Astrocyte of the cerebellum (primary cell): ENCODE measurements at regions not wholly inside any gene's neighbourhood (a gene's known extent, or its start where the extent isn't known, plus 50 kb on each side); places are given as distances from the start of the nearest gene placed in this dataset.

Experiments
- DNase-seq: peaks from one replicate; pipeline ENCODE4 v3.0.0-alpha.2; 2011; ENCODE audit warnings: low read depth
- H3K4me3 ChIP-seq: 2 replicates; pipeline ENCODE4 v1.5.1; 2011; ENCODE audit warnings: mild to moderate bottlenecking, low read depth, low read length, moderate library complexity
- CTCF ChIP-seq: IDR thresholded peaks from 2 replicates; pipeline ENCODE4 v1.5.1; 2012; ENCODE audit warnings: low read length, low read depth, moderate library complexity, mild to moderate bottlenecking; ENCODE audit errors: missing control alignments
- in situ Hi-C: cut with HindIII; loops from 2 replicates; pipeline ENCODE4 v1.10.0; 2017; ENCODE audit warnings: low sequenced_read_pairs

- peak; percentile 72 for DNase-seq
- in situ Hi-C loops = no loop called here
- no peak for TF ChIP-seq CTCF
- no peak overlapping the region for H3K4me3 ChIP-seq
These were observed 248.6 kb upstream of the SOX5 start for GRCh38 chr12:24198070-24198469.

GRCh38 chr12:24197532-24197931 is 248.1 kb upstream of the SOX5 start:
- in situ Hi-C loops = no loop called here
- no peak for TF ChIP-seq CTCF
- DNase-seq = no peak

GRCh38 chr12:24195063-24195462 is 245.6 kb upstream of the SOX5 start:
- no peak for DNase-seq
- in situ Hi-C loops = no loop called here
- no peak for TF ChIP-seq CTCF
- no peak overlapping the region for H3K4me3 ChIP-seq

More at GRCh38 chr12:24197532-24197931, 248.1 kb upstream of the SOX5 start:
- no peak overlapping the region for H3K4me3 ChIP-seq

GRCh38 chr12:24191117-24191516 is 241.6 kb upstream of the SOX5 start:
- H3K4me3 ChIP-seq = no peak overlapping the region
- TF ChIP-seq CTCF = no peak
- in situ Hi-C loops = no loop called here
- DNase-seq = no peak

GRCh38 chr12:24185782-24186181 is 236.3 kb upstream of the SOX5 start:
- no peak for DNase-seq
- H3K4me3 ChIP-seq = no peak overlapping the region
- no peak for TF ChIP-seq CTCF
- in situ Hi-C loops = no loop called here

GRCh38 chr12:24177889-24178288 is 228.4 kb upstream of the SOX5 start:
- no peak overlapping the region for H3K4me3 ChIP-seq
- no peak for DNase-seq
- in situ Hi-C loops = no loop called here
- TF ChIP-seq CTCF = no peak

GRCh38 chr12:24175929-24176328 is 226.5 kb upstream of the SOX5 start:
- H3K4me3 ChIP-seq = no peak overlapping the region
- in situ Hi-C loops = no loop called here
- DNase-seq = no peak
- TF ChIP-seq CTCF = no peak
